GM12872 (cell line): ENCODE measurements at regions not wholly inside any gene's neighbourhood (a gene's known extent, or its start where the extent isn't known, plus 50 kb on each side); places are given as distances from the start of the nearest gene placed in this dataset.

Experiments
- TF ChIP-seq, protein P1 (sequence below): IDR thresholded peaks from 3 replicates; pipeline ENCODE4 v1.5.1; 2011; ENCODE audit warnings: low read depth, mild to moderate bottlenecking, low read length, moderate library complexity; ENCODE audit not compliant: insufficient read depth

DNA sequence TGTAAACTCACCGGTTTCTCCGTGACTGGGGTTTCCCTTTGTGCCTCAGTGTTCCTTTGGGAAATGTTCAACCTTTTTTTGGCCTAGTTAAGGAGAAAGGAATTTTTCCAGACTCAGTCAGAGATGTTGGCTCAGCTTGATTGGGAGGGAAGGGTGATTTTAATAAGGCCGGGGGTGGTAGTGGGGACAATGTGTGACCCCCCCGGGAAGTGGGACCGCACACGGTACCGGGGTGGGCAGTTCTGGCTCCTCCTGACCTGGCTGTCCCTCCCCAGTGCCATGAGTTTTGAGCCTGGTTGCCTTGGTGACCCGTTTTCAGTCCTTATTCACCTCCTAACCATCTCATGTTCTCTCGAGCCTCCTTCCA, 132.7 kb downstream of the SNX5 start:
- TF ChIP-seq, protein P1, sequence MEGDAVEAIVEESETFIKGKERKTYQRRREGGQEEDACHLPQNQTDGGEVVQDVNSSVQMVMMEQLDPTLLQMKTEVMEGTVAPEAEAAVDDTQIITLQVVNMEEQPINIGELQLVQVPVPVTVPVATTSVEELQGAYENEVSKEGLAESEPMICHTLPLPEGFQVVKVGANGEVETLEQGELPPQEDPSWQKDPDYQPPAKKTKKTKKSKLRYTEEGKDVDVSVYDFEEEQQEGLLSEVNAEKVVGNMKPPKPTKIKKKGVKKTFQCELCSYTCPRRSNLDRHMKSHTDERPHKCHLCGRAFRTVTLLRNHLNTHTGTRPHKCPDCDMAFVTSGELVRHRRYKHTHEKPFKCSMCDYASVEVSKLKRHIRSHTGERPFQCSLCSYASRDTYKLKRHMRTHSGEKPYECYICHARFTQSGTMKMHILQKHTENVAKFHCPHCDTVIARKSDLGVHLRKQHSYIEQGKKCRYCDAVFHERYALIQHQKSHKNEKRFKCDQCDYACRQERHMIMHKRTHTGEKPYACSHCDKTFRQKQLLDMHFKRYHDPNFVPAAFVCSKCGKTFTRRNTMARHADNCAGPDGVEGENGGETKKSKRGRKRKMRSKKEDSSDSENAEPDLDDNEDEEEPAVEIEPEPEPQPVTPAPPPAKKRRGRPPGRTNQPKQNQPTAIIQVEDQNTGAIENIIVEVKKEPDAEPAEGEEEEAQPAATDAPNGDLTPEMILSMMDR: no peak

DNA sequence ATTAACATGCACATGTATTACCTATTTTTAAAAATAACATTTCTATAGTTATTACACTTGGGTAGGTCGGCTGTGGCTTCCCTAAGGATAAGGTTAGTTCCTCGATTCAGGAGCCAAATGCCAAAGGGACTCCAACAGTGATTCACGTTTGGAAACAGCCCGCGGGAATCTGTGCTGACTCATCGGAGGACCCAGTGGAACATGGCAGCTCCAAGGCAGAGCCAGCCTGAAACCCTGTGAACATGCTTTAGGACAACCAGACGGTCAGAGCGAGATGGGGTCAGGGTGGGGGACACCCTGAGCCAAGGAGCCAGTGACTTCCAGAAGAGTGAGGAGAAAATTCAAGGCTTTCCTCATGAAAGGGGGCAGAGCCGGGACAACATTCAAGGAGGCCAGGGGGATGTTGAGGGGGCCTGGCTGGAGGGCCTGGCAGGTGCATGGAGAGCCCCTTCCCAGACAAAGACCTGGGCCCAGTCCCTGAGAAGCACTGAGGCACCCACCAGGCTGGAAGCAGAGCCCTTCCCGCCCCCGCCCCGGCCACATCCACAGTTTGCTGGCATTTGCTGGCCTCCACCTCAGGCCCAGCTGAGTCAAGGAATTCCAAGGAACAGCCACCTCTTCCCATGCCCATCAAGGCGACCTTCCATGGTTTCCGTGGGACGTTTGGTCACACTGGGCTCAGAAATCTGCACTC, 133.2 kb downstream of the SNX5 start:
- TF ChIP-seq, protein P1: no peak

GRCh38 chr20:17834804-17835203, 133.8 kb downstream of the SNX5 start:
- TF ChIP-seq, protein P1: no peak

DNA sequence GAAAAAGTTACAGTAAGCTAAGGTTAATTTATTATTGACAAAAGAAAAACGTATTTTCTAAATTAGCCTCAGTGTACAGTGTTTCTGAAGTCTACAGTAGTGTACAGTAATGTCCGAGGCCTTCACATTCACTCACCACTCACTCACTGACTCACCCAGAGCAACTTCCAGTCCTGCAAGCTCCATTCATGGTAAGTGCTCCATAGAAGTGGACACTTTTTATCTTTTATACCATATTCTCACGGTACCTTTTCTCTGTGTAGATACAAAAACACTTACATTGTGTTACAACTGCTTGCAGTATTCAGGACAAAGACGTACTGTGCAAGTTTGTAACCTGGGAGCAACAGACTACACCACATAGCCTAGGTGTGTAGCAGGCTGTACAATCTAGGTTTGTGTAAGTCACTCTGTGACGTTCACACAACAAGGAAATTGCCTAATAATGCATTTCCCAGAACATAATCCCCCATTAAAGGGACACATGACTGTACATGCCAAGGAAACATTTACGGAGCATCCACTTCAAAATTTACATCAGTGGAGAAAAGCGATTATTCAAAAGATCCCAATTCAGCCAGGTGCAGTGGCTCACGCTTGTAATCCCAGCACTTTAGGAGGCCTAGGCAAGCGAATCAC, 133.4 kb downstream of the BANF2 start:
- TF ChIP-seq, protein P1: no peak

GRCh38 chr20:17832236-17832915, 132.6 kb downstream of the BANF2 start:
- TF ChIP-seq, protein P1: no peak

GRCh38 chr20:17828598-17829144, 128.9 kb downstream of the BANF2 start:
- TF ChIP-seq, protein P1: no peak
